ENCODE measurements at regions not wholly inside any gene's neighbourhood (a gene's known extent, or its start where the extent isn't known, plus 50 kb on each side); places are given as distances from the start of the nearest gene placed in this dataset.

DNA sequence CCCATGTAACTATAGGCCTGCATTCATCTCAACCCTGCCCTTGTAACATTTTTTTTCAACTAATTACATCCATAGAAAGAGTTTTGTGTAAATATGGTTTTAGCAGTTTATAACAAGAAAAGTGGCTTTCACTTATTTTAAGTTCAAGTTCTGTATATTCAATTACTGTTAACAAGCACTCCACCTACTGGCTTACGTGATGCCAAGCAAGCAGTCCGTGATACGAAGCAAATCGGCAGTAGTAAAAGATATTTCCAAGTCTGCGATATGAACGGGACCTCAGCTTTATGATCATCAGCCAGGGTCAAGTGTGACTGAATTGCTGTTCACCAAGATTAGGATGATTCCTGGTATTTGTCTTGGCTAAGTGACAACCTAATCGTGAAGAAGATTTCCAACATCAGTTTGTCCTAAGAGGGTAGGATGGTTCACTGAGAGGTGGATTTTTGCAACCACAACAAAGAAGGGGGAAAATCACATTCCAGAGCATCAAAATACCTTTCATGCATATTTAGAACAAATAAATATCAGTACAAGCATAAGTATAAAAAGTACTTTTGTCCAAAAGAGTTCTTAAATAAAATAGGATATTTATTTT, 456.2 kb downstream of the FOXG1 start:
- peak; percentile 54 for DNase-seq

DNA sequence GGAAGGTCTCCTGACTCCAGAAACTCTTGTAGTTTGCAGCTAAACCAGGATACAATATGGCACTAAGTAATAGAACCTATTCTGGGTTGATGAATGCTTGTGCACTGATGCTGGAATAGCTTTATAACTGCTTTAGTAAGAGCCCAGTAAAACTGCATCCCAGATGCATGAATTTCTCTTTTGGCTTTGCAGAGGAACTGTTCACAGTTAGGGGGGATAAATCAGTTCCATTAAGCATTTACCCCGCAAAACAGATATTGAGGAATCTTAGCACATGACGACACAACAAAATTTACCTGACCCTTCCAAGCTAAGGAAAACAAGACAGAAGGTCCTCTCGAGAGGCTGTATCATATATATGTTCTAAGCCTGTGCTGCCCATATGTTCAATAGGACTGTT, 457.4 kb downstream of the FOXG1 start:
- no peak for DNase-seq

DNA sequence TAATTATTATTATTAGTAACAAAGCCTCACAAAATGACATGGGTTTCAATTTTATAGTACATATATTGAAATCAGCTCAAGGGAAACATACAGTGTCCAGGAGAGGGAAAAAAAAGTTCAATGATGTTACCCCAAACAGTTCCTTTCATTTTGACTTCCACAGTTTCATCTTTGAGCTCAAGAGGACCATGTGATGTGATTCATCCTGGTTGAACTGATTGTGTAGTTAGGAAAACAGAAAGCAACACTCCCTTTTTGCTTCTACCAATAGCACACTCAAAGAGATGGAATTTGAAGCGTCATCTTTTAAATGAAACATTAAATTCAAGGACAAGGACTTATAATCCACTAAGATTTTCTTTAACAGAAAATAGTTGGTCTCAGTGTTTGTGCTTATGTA, 461.0 kb downstream of the FOXG1 start:
- no peak for DNase-seq

DNA sequence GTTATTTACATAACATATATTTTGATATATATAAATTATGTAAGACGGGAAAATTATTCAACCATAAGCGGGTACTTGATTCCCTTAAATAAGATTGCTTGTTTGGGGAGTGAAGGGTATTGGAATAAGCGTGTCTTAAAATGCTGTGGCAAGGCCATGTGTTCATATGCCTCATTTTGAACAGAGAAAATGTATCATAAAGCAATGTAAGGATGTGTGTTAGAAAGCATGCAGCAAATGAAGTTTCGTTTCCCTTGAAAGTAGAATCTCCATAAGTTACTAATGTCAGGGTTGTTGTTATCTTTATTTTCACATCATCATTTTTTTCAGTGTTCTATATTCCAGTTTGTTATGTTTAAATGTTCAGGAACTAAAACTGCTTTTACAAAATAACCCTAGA, 465.6 kb downstream of the FOXG1 start:
- DNase-seq, result no peak

DNA sequence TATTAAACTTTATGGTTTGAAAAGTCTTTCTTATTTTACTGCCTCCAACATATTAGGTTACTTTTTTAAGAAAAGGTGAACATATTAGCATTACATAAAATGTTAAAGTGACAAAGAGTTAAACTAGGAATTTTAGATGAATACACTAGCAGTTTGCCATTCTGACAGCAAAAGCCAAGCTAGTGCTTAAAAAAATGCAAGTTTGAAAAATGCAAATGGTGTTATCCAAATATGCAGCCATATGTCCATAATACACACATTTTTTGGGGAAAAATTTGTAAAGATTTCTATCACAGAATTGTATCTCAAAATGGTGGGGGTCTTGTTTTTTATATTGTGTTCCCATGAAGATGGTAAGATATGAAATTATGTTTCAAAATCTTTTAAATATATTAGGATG, 466.1 kb downstream of the FOXG1 start:
- no peak for DNase-seq

DNA sequence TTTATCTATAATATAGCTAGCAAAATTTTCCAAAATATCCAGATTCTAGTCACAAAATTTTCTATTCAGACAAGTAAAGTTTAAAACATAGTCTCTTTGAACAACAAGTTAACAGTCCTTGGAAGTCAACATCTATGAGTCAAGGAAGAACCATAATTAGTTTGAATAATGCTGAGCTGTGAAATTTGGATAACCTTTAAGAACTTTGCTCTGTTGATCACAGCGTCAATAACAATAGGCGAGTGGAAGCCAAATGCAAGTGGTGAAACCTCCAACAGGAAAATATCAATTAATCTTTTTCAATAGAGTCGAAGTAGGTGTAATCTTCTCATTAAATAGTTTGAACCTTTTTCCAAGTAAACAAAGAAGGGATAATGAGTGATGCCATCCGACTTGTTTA, 466.6 kb downstream of the FOXG1 start:
- DNase-seq, result no peak

DNA sequence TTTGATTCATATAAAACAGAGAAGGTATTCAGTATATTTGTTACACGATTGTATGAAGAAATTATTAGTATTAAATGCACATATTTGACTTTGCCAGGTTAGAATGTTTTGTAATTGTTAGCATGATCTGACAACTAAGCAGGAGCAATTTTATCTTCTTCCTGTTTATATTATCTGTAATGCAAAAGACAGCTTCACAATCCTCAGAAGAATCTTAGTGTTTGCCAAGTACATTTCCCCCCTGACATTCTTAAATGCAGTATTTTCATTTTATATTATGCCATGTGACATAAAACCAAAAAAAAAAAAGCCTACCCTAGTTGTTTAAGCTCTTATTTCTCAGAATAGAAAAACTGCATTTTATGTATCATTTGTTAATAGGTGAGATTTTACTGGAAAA, 469.4 kb downstream of the FOXG1 start:
- DNase-seq, result no peak

DNA sequence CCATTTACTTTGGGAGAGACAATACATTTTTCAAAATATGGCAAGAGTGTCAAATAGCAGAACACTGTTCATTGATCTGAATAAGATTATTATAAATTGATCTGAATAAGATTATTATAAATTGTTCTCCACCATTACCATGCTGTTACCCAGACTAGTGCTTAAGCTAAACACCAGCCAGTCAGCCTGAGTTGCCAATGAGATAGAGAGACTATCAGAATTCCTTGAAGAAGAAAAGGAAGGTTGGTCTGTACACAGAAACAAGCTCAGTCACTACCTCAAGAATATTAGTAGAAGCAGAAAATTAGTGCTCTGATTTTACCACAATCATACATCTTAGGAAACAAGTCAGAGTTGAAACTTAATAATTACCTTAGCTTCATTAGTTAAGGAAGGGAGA, 469.8 kb downstream of the FOXG1 start:
- no peak for DNase-seq

DNA sequence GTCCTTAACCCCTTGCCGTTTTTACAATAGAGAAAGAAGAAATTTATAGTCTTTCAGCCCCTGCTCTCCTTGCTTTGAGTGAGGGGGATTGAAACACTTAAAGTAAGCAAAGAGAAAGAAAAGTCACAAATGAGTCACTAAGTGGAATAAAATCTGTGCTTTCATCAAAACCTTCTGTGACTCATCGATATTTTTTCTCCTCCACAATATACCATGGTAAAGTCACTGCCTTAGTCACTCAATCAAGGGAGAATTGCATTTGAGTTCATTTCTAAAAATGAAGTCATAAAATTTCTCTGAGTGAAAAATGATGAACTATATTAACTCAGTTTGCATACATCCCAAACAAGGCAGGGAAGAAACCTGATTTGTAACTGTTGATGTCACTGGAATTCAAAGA, 470.3 kb downstream of the FOXG1 start:
- no peak for DNase-seq

DNA sequence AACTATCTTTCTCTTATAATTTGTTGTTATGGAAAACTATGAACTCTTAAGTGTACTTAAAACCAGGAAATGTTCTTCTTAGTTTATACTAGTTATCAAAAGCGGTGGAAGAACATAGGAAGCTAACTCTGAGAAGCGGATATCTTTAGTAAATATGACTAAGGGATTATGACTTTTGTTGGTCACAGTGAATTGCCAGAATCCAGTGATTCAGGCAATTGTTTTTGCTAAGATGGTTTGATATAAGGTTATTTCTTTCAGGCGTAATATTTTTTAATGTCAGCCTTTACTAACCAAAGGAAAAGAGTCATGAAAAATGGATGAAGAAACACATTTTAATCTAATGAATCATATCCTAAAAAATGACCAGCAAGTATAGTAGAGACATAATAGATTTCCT, 473.5 kb downstream of the FOXG1 start:
- DNase-seq, result no peak

DNA sequence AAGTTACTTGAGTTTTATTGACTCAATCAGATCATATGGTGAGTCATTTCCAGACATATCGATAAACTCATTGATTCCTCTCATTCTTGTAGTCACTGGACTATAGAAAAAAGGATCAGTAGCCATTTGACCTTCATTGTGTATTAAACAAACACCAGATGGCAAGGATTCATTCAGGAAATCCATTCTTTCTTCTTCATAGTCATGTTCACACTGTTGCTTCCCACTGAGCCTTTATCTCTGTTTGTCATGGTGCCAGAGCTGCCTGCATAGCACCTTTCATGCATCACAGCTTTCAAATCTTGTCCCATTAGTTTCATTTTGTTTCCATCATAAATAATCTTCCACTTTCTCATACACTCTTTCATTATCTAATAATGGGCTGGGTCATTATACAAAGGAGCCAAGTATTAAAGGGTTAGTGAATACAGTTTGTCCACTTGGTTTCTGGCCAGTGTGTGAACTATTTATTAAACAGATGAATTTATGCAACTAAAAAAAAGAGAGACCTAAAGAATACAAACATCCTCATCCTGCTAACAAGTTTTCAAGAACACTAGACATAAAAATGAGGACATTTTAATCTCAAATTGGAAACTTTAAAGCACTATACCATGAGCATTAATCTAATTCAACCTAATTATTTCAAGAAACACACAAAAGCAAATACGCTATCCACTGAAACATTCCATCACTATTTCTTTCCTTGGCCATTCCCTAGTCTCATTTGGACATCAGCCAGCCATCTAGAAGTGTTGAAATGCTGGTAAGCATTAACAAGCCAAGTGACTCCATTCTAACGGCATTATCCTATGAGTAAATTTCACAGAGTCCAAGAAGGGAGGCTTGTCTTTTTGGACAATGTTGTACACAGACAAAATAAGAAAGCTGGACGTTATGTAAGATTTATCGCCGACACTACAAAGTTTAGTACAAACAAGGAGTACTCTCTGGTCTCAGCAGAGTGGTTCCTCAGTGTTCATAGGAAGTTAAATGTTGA, 476.5 kb downstream of the FOXG1 start:
- peak; percentile 42 for DNase-seq

DNA sequence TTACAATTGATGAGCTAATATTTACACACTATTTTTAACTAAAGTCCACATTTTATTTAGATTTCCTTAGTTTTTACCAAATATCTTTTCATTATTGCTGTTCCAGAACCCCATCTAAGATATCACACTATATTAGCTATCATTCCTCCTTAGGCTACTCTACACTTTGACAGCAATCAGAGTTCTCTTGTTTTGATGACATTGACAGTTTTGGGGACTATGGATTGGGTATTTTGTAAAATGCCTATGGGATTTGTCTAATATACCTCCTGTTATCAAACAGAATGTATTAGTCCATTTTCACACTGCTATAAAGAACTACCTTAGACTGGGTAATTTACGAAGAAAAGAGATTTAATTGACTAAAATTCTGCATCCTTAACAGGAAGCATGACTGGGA, 489.1 kb downstream of the FOXG1 start:
- DNase-seq, result no peak

DNA sequence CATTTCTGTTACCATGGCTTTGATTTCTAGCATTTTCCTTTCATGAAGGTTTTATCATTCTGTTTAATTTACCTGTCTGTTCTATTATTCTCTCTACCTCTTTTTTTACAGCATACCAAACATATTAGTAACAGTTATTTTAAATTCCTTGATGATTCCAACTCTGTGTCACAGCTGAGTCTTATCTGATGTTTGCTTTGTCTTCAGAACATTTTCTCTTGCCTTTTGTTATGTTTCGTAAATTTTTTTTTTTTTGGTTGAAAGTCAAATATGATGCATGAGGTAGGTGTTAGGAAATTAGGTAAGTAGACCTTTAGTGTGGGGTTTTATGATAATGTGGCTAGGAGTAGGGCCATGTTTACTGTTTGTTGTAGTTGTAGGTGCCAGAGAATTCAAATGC, 496.4 kb downstream of the FOXG1 start:
- no peak for DNase-seq

DNA sequence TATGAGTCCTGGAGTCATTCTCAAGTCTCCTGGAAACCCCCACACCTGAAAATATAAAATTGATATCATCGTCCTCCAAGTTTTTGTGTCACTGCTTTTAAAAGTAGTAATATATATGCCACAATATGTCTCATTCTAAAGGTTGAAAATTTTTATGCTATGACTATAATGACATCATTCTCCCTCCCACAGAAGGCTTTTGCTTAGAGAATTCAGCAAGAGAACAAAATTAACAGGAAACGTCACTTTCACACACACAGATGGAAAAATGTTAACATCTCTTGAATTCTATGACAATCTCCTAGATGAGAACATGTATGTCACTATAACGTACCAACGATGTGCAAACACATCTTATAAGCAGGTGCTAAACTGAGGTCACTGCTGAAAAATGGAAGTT, 498.3 kb downstream of the FOXG1 start:
- no peak for DNase-seq

DNA sequence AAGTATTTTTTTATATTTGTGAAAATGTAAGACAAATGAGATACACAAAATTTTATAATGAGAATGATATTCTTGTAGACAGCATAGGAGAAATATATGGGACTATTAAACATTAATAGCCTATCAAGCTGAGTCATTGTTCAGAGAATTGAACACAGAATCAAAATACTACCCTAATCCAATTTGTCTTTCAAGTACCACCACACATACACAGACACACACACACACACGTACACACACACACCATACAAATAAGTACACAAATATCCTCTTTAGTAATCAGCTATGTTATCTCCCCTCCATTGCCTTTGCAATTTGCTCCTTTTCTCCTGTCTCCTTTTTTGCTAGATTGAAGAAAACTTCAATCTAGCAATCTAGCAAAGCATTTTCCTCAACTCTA, 499.3 kb downstream of the FOXG1 start:
- no peak for DNase-seq

DNA sequence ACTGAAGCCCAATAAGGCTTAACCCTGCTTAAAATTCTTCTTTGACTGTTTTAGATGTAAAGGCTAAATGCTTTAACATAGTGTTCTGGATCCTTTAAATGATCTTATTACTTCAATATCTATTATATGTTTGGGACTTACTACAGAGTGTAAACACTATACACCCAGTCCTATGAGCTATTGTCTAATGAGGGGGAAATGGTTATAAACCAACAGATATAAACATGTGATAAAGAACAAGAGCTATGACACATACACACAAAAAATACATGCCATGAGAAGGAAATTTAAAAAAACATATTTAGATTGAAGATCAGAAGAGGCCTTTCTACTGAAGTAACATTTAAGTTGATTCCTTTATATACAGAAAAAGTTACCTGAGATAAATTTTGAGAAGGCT, 505.1 kb downstream of the FOXG1 start:
- DNase-seq, result no peak

DNA sequence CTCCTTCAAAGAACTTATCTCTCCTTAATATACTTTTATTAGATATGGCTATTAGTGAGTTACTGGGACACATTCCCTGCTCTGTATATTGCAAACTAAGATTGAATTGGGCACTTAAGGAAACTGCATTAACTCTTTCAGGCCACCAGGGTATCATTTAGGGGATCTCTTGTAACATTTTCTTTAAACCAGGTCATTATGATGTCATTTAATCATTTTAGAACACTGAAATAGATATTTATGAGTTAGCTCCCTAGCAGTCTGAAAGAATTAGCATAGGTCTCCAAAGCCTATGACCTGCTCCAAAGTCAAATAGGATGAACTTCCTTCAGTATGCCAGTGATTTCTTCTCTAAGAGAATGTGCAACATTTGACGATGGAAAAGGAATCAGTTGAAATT, 506.9 kb downstream of the FOXG1 start:
- DNase-seq, result no peak

DNA sequence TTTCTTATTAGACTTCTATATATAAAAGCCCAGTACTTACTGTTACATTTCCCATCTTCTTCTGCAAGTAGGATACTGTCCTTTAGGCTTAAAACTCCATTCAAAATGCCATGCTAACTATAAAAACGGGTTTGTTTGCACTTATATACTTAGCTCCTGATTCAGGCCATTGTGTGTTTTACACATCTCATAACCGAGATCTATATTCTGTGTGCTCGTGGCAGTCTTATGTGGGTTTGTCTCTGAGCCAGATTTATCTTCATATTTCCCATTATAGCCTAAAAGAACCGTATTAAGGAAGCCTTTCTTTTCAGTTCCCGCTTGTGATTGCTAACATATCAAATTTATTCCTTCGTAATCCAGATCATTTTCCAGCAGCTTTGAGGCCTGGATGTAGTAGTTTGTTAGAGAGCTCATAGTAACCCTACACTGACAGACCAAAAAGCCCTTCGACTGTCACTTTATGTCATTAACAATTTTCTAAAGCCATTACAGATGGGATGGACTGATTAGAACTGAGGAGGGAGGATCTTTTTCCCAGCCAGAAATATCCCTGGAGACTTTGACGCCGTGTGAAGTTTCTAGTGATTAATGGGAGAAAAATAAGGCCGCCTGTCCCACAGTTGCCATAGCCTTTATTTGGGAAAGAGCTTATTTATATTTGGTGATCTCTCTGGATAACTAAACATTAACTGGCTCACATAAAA, 508.5 kb downstream of the FOXG1 start:
- DNase-seq, result no peak

DNA sequence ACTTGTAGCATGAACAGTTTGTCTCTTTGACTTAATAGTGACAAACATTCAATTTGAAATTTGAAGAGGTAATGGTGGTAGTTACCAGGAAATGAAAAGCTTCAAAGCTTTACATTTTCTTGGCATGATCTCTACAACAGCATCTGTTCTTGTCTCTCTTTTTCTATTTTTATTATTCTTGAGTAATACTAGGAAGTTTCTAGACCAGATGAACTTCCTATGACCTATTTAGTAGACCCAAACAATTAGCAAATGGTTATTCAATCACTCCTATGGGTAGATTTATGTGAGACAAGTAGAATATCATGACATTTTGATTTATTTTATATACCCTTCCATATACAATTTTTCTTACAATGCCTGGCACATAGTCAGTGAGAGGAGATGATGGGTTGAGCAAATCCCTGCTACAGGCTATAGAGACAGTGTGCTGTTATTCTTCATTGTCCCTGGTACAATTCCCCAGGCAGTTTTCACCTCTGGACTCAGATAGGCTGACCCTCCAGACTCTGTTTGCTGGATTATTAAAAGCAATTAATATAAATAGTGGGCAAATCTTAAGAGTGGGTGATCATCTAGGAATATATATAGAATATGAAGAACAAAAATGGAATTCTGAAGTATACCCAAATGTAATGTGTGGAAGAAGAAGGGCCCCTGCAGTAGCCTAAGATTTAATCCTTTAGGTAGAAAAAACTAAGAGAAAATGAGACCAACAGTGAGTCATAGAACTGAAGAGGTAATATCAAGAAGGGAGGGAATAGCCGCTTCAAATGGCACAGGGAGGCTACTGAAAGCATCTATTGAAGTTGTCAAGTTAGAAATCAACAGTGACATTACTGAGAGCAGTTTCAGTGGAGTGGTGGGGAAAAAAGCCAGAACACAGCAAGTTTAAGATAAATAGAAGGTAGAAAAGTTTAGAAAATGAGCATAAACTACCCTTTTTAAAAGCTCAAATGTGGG, 512.0 kb downstream of the FOXG1 start:
- no peak for DNase-seq

DNA sequence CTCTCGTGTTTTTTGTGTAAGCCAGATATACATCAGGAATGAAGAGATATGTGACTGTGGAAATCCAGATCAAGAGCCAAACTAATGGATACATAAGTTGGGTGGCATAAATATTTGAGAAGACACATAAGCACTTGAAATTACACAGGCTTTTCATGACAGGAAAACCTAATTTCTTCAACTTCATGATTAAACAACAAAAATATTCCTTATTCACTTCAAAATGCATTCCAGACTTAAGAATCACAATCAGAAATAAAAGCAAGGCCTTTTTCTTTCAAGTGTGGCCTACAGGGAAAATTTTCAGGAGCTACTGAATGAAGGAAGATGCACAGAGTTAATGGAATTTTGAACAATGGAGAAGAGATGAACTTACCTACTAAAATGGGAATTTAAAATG, 515.6 kb downstream of the FOXG1 start:
- no peak for DNase-seq

DNA sequence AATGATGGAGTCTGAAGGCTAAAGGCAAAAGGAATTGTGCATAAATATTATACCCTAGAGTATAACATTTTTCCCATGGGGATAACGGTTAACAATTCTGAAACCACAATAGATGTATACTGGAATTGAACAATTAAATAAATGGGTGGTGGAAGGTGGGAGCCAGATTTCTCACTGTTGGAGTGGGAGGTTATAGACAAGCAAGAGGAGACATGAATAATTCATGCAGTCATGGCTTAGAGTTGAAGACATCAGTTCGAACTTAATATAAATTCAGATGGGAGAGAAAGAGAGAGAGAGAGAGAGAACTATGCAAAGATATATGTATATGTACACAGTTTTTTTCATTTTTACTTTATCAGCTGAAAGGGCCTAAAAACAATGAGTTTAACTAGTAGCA, 523.9 kb downstream of the FOXG1 start:
- no peak for DNase-seq

DNA sequence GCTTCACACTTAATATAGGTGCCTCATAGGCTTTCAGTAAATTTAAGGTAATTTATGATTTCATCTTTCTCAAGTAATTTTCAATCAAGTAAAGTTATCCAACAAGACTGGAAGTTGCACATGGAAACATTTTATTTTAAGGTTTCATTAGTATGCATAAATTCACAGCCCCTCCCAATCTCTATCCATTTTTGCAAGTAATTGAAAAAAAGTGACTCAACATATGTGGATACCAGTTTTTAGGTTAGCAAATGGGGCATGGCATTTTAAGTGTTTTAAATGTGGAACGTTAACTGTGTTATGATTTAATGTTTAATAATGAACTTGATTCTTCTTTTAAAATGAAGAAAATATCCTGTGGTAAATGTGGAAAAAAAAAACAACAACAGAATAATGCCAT, 532.8 kb downstream of the FOXG1 start:
- DNase-seq, result no peak

DNA sequence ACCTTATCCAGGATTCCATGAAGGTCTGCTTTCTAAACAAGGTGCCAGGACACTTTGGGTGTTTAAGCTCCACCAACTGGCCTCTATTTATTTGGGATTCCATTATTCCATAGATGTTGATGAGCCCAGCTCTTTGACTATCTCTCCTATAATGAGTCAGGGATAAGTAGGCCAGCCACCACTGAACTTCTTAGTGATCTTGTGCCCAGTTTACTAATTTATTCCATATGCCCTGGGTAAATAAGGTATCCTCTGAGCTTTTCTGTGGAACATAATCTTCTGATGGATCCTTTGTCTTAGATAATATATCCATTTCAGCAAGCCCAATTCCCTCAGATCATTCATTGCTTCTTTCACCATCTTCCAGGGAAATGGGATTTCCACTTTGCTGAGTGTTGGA, 535.0 kb downstream of the FOXG1 start:
- no peak for DNase-seq

Measured in NCI-H1105 treated with DMSO at 0.1 percent for 48 hours (cell line).